GM21576 (cell line): ENCODE measurements at regions not wholly inside any gene's neighbourhood (a gene's known extent, or its start where the extent isn't known, plus 50 kb on each side); places are given as distances from the start of the nearest gene placed in this dataset.
"Not testable (repeated sequence)": the region's sequence is repeated elsewhere in the genome, so short reads cannot be mapped to it uniquely, and the experiment has no call there.

Source experiments
- ATAC-seq: cut with Tn5 transposase; IDR thresholded peaks from one replicate; pipeline ENCODE4 v1.9.1; 2021; ENCODE audit warnings: mild to moderate bottlenecking, moderate library complexity; ENCODE audit not compliant: unreplicated experiment

DNA sequence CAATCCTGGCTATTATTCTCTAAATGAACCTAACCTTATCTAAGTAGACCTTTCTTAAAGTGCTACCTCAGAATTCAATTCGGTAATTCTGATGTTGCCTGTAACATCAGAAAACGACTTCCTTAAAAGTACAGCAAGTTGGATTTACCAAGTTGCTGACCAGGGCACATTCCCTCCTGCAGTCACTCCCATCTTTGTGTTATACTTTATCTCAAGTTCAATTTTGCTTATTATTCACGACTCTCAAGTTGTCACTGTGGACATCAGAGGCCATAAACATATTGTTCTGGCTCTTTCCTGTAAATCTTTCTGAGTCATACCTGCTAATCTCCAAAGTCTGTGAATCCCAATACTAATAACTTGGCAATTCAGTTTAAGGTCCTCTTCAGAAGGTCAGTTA is 64.6 kb upstream of the ZSCAN2 start:
- not testable (repeated sequence) for ATAC-seq

DNA sequence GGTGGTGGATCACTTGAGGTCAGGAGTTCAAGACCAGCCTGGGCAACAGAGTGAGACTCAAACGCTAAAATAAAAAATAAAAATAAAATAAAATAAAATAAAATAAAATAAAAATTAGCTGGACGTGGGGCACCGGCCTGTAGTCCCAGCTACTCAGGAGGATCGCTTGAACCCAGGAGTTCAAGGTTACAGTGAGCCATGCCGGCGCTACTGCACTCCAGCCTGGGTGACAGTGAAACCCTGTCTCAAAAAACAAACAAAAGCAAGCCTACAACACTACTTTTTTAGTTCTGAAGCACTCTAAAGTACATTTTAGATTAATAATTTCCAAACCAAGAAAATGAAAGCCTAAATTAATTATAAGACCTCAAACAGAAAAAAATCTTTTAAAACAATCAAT is 56.2 kb upstream of the ZSCAN2 start:
- not testable (repeated sequence) for ATAC-seq

DNA sequence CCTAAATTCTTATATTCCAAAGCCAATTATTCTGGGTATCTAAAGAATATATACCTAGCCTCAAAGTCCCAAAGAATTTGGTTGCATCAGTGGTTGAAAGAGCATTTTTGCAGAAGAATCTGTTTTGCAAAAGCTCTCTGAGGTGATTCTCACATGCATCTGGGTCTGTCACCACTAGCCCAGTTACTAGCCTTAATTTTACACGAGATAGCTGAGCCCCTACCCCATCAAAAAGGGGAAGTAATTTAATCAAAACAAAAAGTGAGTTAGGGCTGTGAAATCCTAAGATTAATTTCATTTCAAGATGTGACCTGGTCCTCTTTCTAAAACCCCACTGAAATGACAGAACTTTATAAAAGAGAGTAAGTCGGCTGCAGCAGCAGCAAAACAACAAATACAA is 53.7 kb upstream of the ZSCAN2 start:
- ATAC-seq, result not testable (repeated sequence)

DNA sequence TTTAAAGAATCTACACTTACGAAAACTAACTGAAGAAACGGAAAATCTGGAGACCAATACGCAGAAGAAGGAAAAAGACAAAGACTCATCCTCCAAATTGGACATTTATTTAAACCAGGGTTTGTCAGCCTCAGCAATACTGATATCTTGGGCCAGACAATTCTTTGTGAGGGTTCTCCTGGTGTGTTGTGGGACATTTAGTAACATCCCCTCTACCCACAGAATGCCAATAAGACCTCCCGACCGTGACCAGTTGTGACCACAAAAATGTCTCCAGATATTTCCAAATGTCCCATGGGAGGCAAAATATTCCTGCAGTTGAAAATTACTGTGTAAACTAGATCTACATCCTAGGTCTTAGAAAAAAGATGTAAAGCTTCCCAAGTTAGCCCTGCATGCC is 50.3 kb upstream of the ZSCAN2 start:
- not testable (repeated sequence) for ATAC-seq
